ENCODE measurements at regions not wholly inside any gene's neighbourhood (a gene's known extent, or its start where the extent isn't known, plus 50 kb on each side); places are given as distances from the start of the nearest gene placed in this dataset.

DNA sequence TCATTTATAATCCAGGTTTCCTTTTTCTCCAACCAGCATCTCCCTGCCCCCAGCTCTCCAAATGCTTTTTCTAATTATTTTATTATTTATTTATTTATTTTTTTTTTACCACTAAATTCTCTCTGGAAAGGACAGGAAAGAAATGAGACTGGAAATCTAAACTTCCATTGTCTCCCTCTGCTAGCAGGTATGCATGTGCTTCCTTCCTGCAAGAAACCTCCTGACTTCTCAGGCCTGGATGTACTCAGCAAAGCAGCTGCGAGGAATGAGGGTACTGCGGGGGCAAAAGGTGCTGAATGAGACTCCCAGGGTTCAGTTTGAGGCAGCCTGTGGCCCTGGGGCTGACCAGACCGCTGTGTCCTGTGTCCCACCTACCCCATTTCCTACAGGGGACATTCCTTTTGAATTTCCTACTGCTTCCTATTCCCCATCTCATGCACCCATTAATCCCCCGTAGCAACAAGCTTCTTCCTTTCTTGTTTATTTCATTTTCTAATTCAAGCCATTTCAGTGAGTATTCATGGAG lies 324.6 kb upstream of the IGFBP3 start:
- no peak for DNase-seq (ENCODE audit: low read depth in 3 of 3)

DNA sequence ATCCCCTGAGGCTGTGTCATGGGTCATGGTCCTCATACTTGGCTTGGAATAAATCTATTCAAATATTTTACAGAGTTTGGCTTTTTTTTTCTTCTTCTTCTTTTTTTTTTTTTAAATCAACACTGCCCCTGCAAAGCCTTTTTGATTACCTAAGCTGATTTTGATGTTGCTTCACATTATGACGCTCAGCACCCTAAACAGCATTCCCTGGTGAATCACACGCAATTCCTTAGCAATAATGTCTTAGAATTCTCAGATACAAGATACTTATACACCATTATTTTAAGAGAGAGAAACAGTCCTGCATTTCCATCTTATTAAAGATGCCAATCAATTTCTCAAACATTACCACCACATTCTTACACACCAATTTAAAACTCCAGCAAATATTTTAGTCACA lies 323.7 kb upstream of the IGFBP3 start:
- no peak for DNase-seq (ENCODE audit: low read depth in 3 of 3)

DNA sequence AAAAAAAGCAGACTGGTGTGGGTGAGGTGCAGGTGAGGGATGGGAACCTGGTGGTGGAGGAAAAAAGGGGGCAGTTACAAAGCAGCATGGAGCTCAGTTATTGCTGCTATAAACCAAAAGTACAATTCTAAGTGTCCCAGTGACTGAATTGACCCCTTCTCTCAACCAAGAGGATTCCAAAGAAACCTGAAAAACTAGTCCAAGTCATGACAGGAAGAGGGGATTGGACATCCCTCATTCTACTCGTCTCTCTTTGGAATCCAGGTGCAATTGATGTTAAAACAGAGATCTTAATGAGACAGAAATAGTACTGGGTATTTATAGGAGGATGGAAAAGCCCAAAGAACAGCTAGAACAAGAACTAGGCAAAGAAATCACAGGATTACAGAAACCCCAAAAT lies 322.3 kb upstream of the IGFBP3 start:
- DNase-seq (ENCODE audit: low read depth in 3 of 3), result no peak

DNA sequence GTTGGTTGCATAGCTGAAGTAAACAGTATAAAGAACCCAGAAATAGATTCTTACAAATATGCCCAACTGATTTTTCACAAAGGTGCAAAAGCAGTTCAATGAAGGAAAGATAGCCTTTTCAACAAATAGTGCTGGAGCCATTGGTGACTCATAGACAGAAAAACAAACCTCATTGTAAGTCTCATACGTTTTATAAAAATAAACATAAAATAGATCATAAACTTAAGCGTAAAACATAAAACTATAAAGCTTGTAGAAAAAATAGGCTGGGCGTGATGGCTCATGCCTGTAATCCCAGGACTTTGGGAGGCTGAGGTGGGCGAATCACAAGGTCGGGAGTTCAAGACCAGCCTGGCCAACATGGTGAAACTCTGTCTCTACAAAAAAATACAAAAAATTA lies 318.8 kb upstream of the IGFBP3 start:
- no peak for DNase-seq (ENCODE audit: low read depth in 3 of 3)

DNA sequence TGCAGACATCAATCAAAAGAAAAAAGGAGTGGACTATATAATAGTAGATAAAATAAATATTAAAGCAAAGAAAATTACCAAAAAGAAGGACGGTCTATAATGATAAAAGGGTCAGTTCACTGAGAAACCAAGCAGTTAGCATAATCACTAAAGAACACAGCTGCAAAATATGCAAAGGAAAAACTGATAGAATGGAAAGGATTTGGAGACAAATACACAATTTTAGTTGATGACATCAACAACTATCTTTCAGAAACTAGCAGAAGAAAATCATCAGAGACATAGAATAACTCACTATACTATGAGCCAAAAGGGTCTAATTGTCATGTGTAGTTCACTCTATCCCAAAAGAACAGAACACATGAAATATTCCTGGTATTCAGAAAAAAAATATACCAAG lies 316.4 kb upstream of the IGFBP3 start:
- DNase-seq (ENCODE audit: low read depth in 3 of 3), result no peak

DNA sequence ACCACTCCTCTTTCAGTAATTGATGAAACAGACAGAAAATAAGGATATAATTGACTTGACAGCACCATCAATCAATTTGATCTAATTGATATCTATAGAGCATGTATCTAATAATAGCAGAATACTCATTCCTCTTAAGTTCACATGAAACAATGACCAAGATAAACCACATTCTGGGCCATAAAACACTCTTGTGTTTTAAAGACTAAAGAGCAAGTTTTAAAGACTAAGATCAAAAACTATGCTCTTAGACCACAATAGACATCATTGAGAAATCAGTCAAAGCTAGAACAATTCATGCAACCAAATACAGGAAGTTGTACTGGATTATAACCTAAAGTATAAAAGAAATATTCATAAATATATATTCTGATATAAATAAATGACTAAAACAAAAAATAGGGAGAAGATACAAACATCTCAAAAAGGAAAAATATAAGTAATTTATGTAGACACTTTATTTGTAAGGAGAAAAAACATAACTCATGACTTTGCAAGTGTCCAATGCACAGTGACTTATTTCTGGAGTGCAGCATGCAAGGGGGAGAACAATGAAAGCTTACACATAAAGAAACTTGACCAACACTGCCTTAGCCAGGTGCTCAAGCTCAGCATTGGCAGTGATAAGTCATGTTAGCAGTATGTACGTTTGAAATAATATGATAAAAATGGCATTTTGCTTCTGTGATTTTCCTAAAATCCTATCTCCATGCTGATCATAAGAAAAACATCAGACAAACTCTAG lies 312.7 kb upstream of the IGFBP3 start:
- no peak for DNase-seq (ENCODE audit: low read depth in 3 of 3)

DNA sequence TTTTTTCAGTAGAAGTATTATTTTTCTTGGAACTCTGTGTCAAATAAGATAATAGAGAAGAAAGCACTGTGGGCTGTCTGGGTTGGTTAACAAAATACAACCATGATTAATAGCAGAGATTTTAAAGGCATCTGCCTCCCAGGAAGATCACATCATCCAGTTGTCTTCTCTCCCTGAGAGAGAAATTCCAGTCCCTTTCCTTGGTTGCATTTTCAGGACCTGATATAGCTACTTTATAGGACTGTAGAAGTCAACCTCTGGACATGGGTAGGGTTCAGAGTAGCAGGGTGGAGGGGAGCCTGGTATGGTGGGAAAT lies 309.9 kb upstream of the IGFBP3 start:
- DNase-seq (ENCODE audit: low read depth in 3 of 3), result no peak

DNA sequence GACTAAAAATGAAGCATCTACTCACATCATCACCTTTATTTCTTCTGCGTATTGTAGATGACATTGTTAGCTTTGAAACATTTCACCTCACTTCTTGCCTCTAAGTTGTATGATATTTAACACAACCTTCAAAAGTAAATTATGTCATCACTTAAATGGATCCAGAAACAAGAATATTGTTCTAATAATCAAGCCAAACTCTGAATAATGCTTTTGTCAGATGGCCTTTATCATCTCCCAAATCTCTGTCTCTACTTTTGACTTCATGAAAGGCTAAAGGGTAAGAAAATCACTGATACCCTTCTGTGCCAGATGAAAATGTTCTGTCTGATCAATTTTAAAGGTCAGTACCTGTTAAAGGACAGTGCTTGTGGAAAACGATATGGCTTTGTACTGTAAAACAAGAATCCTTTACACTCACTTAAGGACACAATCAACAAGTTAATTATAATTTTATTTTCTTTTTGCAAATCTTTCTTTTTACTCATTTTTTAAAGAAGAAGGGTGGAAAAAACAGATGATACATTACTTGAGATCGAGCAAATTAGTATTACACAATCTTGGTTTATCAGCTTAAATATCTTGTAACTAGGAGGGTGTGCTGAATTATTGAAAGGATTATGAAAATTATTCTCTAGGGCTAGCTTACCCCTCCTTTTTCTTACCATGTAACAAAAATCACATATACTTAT lies 309.4 kb upstream of the IGFBP3 start:
- DNase-seq (ENCODE audit: low read depth in 3 of 3), result no peak

DNA sequence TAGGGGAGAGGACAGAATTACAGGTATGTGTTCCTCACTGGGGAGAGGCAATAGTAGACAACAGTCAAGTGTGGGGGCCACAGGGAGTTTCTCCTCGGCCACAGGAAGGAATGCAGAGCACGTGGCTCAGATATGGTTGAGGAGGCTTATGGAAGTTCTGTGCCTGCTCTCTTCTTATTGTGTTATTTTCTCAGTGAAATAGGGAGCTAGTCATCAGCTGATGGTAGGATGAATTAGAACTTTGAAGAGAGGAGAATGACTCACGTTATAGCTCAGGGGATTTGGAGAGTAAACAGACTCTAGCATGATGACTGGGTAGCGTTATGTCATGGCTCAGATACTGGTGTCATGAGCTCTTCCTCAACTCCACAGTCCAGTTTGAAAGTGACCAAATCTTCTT lies 308.3 kb upstream of the IGFBP3 start:
- no peak for DNase-seq (ENCODE audit: low read depth in 3 of 3)

DNA sequence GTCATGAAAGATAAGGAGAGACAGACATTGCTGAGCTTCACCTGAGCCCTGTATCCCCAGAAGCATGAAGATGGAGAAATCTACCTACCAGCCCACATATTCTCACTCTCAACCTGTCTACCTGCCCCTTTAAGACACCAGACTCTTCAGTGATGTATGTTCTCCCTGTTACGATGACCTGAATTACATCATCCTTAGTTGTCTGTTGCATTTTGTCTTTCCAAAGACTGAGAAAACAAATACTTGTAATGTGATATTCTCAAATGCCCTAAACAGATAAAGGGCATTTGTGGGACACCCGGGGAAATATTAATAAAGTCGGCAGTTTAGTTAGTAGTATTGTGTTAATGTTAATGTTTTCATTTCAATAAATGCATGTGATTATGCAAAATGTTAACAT lies 305.8 kb upstream of the IGFBP3 start:
- no peak for DNase-seq (ENCODE audit: low read depth in 3 of 3)

DNA sequence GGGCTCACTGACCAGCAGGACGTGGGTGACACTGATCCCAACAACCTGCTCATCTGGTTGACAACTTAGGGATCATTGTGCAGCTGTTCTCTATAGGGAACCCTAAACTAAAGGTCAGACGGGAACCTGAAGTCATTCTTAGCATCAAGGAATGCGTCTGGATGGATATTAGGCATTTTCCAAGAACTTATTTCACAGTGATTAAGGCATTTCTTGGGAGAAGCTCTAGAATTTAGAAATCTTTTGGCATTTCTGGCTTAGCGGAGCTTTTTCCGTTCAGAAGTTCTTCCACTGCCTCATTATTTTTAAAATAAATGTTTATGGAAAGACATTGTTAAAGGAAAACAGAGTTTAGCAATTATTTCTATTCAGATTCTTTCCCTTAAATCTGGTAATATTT lies 303.3 kb upstream of the IGFBP3 start:
- no peak for DNase-seq (ENCODE audit: low read depth in 3 of 3)

DNA sequence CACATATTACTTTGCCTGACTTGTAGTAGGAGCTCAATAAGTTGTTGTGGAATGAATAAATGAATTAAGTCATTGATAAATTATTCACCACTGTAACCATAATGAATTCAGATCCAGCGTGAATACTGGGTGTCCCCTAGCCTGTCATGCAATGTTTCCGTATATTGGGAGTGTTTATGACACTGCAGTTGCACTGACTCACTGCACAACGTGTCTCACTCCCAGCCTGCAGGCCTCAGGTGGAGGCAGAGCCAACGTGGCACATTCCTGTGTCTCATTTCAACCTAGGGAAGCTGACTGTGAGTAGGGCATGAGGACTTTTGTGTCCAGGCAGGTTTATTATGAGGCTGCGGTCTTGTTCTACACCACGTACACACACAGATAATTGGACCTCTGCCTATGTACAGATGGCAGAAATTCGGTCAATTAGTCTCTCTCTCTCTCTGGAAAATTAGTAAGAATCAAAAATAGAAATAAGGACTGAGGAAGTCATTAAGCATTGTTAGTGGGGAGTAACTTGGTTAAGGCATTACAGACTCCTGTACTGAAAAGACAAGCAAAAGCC lies 299.1 kb upstream of the IGFBP3 start:
- no peak for DNase-seq (ENCODE audit: low read depth in 3 of 3)

DNA sequence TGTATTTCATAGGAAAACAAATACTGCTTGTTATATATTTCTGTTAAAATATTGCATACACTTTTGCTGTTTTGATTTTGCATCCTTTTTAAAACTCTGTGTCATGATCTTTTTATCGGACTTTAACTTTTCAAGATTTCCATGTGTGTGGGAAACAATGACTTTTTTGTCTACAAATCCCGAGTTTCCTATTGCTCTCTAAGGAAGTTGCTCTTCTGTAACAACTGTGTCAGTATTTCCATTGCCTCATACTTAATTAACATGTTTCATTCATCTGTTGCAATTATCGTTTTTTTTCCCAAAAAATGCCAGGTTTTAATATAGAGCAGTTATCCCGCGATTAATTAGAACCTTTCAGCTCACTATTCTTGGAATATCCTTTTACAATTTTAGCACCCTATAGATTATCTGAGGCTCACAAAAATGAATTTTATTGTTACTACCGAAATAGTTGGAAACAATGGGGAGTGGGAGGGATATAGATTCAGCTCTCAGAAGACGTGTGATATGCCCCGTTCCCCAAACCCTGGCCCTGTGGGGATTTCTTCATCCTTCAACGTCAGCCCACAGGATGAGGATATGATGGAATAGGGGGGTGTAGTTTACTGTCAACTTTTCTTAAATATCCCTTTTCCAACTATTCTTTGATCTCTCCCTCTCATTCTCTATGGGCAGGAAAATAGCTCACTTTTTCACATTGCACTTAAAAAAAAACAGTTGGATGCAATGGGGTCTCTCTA lies 297.6 kb upstream of the IGFBP3 start:
- no peak for DNase-seq (ENCODE audit: low read depth in 3 of 3)

DNA sequence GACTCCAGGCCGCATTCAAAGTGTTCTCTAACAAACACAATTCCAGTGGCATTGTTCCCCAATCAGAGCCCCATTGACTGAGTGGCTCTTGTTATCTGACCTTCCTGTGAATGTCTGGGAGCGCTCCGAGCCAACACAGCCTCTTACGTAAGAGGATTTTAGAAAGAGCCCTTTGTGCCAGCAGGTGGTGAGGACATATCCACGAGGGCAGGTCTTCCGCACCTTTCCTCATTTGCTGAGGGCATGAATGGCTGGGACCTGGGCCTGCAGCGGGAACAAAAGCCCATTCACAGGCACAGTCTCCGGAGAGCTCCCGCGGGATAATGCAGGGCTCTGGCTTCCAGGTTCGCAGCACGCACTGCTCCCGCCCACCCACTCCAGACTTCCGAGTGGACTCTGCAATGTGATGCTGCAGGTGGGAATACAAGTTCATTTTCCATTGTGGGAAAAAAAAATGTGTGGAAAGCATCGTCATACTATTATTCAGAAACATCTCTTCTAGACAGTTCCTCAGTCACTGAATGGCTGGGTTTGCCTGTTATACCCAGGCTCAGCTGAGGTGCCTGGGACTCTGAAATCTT lies 295.0 kb upstream of the IGFBP3 start:
- no peak for DNase-seq (ENCODE audit: low read depth in 3 of 3)

DNA sequence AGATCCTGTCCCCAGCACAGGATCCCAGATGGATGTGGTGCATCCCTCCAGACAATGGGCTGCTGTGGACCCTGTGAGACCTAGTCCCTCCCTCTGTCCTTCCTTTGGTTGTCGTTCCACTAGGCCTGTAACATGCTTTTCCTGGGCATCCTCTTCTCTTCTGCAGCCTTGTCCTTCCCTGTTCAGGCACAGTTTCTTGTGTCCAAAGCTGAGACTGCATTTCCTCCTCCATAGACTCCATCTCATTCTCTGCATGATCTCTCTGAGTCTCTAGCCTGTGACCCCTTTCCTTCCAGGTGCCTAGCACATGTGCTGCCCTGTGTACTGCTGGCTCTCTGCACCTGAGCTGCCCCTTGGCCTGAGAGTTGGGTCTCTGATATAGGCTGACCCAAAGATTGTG lies 293.5 kb upstream of the IGFBP3 start:
- DNase-seq (ENCODE audit: low read depth in 3 of 3), result no peak

DNA sequence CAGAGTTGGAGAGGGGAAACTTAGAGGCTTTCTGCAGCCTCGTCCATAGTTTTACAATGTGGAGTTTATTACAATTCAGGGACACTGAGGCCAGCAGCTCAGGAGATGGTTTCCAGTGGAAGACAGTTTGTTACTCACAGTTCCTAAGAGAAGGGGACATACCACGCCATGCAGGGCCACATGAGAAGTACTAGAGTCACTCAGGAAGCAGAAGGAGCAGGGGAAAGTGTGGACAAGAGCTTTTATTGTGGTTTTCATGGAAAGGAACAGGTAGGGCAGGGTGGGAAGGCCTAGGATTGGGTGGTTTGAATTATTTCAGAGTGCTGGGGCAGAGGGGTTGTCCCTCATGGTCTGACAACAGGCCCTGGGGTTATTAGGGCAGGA lies 292.1 kb upstream of the IGFBP3 start:
- no peak for DNase-seq (ENCODE audit: low read depth in 3 of 3)

DNA sequence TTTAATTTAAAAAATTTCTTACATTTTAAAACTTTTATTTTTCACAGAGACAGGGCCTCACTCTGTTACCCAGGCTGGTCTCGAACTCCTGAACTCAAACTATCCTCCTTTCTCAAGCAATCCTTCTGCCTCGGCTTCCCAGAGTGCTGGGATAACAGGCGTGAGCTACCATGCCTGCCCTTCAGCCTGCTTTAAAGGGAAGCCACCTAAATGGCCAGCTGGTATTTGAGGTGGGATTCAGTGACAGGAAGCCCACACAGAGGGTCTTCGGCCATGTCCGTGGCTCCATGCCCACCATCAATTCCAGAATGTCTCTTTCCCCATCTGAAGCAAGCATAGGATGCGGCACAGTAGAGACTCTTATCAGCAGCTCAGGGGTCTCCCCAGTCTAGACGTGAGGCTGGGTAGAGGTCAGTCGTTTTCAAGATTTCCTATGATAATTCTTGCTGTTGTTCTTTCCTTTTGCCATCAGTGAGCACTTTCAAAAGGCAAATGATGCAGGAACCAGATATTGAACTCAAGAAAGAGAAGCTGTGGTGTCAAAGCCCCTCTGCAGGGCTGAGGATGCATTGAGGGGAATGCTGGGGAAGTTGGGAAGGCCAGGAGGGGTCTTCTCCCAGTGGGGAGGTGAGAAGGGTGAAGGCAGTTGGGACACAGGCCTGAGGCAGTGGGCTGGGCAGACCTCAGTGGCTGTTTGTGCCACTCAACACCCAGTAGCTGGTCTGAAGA lies 291.5 kb upstream of the IGFBP3 start:
- no peak for DNase-seq (ENCODE audit: low read depth in 3 of 3)

DNA sequence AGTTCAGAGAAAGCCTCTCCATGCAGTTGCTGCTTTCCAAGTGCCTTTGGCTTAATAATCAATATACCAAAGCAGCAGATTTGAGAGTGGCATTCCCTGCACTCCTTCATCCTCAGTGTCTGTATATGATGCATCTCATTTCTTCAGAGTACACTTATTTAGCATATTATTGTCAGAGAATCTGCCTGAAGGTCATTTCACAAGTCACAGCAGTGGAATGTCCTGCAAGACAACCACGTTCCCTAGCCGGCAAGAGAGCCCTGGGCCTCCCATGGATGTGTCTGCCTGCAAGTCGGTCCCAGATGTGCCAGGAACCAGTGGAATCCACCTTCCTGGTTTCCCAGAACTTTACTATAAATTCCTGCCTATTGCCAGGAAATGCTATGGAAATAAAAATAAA lies 289.4 kb upstream of the IGFBP3 start:
- DNase-seq (ENCODE audit: low read depth in 3 of 3), result no peak

DNA sequence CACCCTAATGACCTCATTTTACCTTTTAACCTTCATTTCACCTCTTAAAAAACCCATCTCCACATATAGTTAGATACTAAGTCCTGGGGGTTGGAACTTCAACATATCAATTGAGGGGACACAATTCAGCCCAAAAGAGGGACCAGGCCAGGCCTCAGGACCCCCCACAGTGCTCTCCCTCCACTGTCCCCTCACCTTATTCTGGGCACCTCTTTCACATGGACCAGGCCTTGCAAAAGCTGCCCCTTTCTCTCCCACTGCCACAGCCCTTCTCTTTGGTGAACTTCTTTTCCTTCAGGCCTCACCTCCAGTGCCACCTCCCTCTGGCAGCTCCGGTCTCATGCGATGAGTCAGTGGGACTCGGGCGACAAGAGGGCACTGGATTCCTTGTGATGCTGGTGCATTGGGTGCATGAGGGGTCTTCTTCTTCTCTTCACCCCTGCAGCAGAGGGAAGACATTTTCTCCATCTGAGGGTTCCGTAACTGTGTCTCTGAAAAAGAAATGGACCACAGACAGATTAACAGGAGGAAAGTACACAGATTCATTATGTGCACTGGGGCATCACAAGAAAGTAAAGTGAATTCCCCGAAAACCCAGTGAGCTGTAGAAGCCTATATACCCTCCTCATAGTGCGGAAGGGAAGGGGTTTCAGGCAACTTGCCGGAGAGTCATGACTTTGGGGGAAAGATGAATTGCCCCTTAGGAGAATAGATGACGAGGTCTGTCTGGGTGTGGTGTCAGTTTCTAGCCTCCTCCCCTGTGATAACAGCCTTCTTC lies 288.7 kb upstream of the IGFBP3 start:
- no peak for DNase-seq (ENCODE audit: low read depth in 3 of 3)

DNA sequence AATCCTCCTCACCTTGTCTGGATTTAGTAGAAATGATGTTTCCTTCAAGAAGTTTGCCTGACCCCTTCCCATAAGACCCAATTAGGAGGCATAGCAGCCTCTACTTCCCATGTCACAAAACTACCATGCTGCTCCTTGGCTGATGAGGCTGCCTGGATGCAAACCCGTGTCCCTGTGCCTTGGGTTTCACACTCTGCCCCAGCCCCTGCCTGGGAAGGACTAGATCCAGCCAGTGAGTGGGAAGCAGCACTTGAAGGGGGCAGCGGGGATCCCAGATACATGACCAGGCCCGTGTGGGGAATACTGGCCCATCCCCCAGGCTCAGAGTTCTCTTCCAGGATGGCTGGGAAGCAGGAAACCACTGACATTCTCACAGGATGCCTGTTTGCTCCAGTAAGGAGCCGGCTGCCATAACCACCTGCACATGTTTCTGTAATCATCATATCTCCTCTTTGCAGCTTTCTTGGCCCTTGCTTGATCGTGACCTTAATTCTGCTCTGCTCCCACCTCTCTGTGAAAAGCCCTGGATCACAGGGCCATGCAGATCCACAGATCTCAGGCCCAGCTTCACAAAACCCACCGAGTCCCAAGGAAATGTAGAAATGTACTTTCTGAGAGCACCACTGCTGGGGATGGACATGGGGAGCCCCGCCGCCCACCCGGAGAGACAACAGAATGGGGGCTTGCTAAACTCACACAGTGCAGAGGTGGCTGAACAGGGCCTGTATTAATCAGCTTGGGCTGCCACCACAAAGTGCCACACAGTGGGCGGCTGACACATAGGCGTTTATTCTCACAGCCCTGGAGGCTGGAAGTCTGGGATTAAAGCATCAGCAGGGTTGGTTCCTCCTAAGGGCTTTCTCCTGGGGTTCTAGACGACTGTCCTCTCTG lies 287.8 kb upstream of the IGFBP3 start:
- no peak for DNase-seq (ENCODE audit: low read depth in 3 of 3)
